MM.1S (cell line): ENCODE measurements at regions not wholly inside any gene's neighbourhood (a gene's known extent, or its start where the extent isn't known, plus 50 kb on each side); places are given as distances from the start of the nearest gene placed in this dataset.

Source experiments
- CTCF ChIP-seq: fragments of 300-600 bp; sonication (generic); IDR thresholded peaks from 2 replicates; pipeline ENCODE4 v1.5.1; 2016; ENCODE audit warnings: antibody characterized with exemption, low read length, mixed read lengths
- EZH2phosphoT487 ChIP-seq: fragments of 300-600 bp; sonication (generic); IDR thresholded peaks from 2 replicates; pipeline ENCODE4 v1.6.1; 2018; ENCODE audit warnings: antibody characterized with exemption, low read length

GRCh38 chr12:29983851-29984250 lies 200.1 kb upstream of the TMTC1 start:
- TF ChIP-seq CTCF (no peak), EZH2phosphoT487 (no peak)
